ENCODE measurements at regions not wholly inside any gene's neighbourhood (a gene's known extent, or its start where the extent isn't known, plus 50 kb on each side); places are given as distances from the start of the nearest gene placed in this dataset.

- TF ChIP-seq IRF9 (tag; IDR thresholded peaks at IDR 0.05) (no peak), ZSCAN29 (IDR thresholded peaks at IDR 0.05) (no peak), HNRNPK (IDR thresholded peaks at IDR 0.05; ENCODE audit: low read depth, low read length, poor library complexity, severe bottlenecking) (no peak), SETDB1 (IDR thresholded peaks at IDR 0.05; ENCODE audit: low read length) (no peak), RBM39 (optimal IDR thresholded peaks at IDR 0.05; ENCODE audit: low read depth, low read length) (no peak), NFXL1 (CRISPR knock-in tag; IDR thresholded peaks at IDR 0.05) (no peak), WHSC1 (IDR thresholded peaks at IDR 0.05; ENCODE audit: low read length) (no peak), CREM (IDR thresholded peaks at IDR 0.05; ENCODE audit: low read depth) (no peak), USF2 (CRISPR knock-in tag; IDR thresholded peaks at IDR 0.05) (no peak), TRIM28 (IDR thresholded peaks at IDR 0.05) (no peak), ARID2 (IDR thresholded peaks at IDR 0.05) (no peak), E2F6 (IDR thresholded peaks at IDR 0.05; ENCODE audit: borderline replicate concordance in 1 of 2, extremely low read depth in 1 of 2, insufficient read depth in 1 of 2, insufficient read length in 1 of 2, low read depth in 1 of 2, low read length in 1 of 2, poor library complexity in 1 of 2, severe bottlenecking in 1 of 2) (no peak), FOXK2 (conservative IDR thresholded peaks at IDR 0.05 in 1 of 2, IDR thresholded peaks at IDR 0.05 in 1 of 2; ENCODE audit: low read depth in 2 of 2) (no peak), ZNF384 (IDR thresholded peaks at IDR 0.05; ENCODE audit: low read depth, low read length) (no peak)
- TF ChIP-seq, protein P1, sequence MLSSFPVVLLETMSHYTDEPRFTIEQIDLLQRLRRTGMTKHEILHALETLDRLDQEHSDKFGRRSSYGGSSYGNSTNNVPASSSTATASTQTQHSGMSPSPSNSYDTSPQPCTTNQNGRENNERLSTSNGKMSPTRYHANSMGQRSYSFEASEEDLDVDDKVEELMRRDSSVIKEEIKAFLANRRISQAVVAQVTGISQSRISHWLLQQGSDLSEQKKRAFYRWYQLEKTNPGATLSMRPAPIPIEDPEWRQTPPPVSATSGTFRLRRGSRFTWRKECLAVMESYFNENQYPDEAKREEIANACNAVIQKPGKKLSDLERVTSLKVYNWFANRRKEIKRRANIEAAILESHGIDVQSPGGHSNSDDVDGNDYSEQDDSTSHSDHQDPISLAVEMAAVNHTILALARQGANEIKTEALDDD (IDR thresholded peaks at IDR 0.05), result no peak
- TF ChIP-seq, protein P2, sequence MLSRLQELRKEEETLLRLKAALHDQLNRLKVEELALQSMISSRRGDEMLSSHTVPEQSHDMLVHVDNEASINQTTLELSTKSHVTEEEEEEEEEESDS (CRISPR knock-in tag; IDR thresholded peaks at IDR 0.05), result no peak
- TF ChIP-seq, protein P3, sequence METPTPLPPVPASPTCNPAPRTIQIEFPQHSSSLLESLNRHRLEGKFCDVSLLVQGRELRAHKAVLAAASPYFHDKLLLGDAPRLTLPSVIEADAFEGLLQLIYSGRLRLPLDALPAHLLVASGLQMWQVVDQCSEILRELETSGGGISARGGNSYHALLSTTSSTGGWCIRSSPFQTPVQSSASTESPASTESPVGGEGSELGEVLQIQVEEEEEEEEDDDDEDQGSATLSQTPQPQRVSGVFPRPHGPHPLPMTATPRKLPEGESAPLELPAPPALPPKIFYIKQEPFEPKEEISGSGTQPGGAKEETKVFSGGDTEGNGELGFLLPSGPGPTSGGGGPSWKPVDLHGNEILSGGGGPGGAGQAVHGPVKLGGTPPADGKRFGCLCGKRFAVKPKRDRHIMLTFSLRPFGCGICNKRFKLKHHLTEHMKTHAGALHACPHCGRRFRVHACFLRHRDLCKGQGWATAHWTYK (CRISPR knock-in tag; IDR thresholded peaks at IDR 0.05), result no peak
- intact Hi-C loops (cut with micrococcal nuclease), result no loop called here
- no peaks in the 10 kb centered on the region for H3K27me3 ChIP-seq (ENCODE audit: control insufficient read depth in 2 of 2, insufficient read depth in 2 of 2, low read length in 2 of 2)
Observed at GRCh38 chr11:33500332-33500731, 200.3 kb downstream of the C11orf91 start.

More at GRCh38 chr11:33500332-33500731, 200.3 kb downstream of the C11orf91 start:
- no peaks in the 10 kb centered on the region for H3K9me3 ChIP-seq (replicated peaks; ENCODE audit: control insufficient read depth, insufficient read depth, low read depth, low read length)
- WGBS (ENCODE audit: insufficient coverage, low coverage, missing lambda C conversion rate), result 0% methylated on average over 1 of the region's 1 CpG
- CTCF ChIA-PET (ENCODE audit: low intra/inter-chr PET ratio), result no interaction called here
- H3K4me1 ChIP-seq (replicated peaks in 1 of 2; ENCODE audit: control insufficient read depth in 2 of 2, insufficient read depth in 2 of 2, low read length in 2 of 2), result no peaks in the 10 kb centered on the region
- H3K4me2 ChIP-seq (ENCODE audit: insufficient read depth, low read length), result no peak overlapping the region
- no peaks in the 10 kb centered on the region for H3K36me3 ChIP-seq (ENCODE audit: control insufficient read depth, insufficient read depth, low read length)
- no TSS peak for BruUV-seq (replicated peaks)
- no peak overlapping the region for H3K27ac ChIP-seq (ENCODE audit: extremely low read depth, low read depth, low read length)
- H3K9me1 ChIP-seq (ENCODE audit: control insufficient read depth, insufficient read depth, low read length), result no peaks in the 10 kb centered on the region
- no peak overlapping the region for H3K9ac ChIP-seq (ENCODE audit: insufficient read depth in 1 of 2, low read depth in 2 of 2, low read length in 2 of 2)
- FAIRE-seq (no peak), ATAC-seq (no peak), DNase-seq (ENCODE audit: extremely low read depth in 1 of 4, low spot score in 3 of 4) (no peak)
- H4K20me1 ChIP-seq (replicated peaks; ENCODE audit: control insufficient read depth, insufficient read depth, low read length), result no peaks in the 10 kb centered on the region
- POLR2A ChIA-PET, result no interaction called here
- H3K79me2 ChIP-seq (ENCODE audit: control insufficient read depth, insufficient read depth, low read length), result no peaks in the 10 kb centered on the region
- in situ Hi-C loops (cut with MboI), result no loop called here
- no peak overlapping the region for H2AFZ ChIP-seq (ENCODE audit: low read depth, low read length)
- H3K4me3 ChIP-seq, result no peak overlapping the region

Data from K562 (cell line).